Fibroblast of lung (primary cell): ENCODE measurements at regions not wholly inside any gene's neighbourhood (a gene's known extent, or its start where the extent isn't known, plus 50 kb on each side); places are given as distances from the start of the nearest gene placed in this dataset.

Experiments used
- DNase-seq, 2 donors: peaks; one replicate each; pipeline versions ENCODE4 v3.0.0 to v3.0.0-alpha.2; 2010; ENCODE audit warnings: low read depth in 2 of 2
- H2AFZ ChIP-seq: 2 replicates; pipeline ENCODE4 v1.5.1; 2012; ENCODE audit warnings: low read length, control low read depth, inconsistent platforms
- H3K27ac ChIP-seq: 2 replicates; pipeline ENCODE4 v1.5.1; 2011; ENCODE audit warnings: low read length, control low read depth; ENCODE audit not compliant: insufficient read depth
- H3K27me3 ChIP-seq: 2 replicates; pipeline ENCODE4 v1.5.1; 2011; ENCODE audit warnings: mild to moderate bottlenecking, low read length; ENCODE audit not compliant: control insufficient read depth, insufficient read depth
- H3K36me3 ChIP-seq: 2 replicates; pipeline ENCODE4 v1.5.1; 2011; ENCODE audit warnings: low read length; ENCODE audit not compliant: control insufficient read depth, insufficient read depth
- H3K4me1 ChIP-seq: 2 replicates; pipeline ENCODE4 v1.5.1; 2011; ENCODE audit warnings: low read length; ENCODE audit not compliant: control insufficient read depth, insufficient read depth; ENCODE audit errors: extremely low read depth
- H3K4me2 ChIP-seq: 2 replicates; pipeline ENCODE4 v1.5.1; 2011; ENCODE audit warnings: low read length, control low read depth; ENCODE audit not compliant: insufficient read depth; ENCODE audit errors: extremely low read depth
- H3K4me3 ChIP-seq, 4 experiments: fragments of 200-600 bp in 1 of 4; sonication (generic) in 1 of 4; replicated peaks in 1 of 4; 2 replicates each; pipeline ENCODE4 v1.5.1; 2011 to 2016; ENCODE audit warnings: low read length in 4 of 4, low read depth in 3 of 4, mild to moderate bottlenecking in 3 of 4, control low read depth in 2 of 4, inconsistent platforms in 1 of 4, mixed read lengths in 1 of 4; ENCODE audit not compliant: insufficient read depth in 1 of 4; ENCODE audit errors: control extremely low read depth in 1 of 4
- H3K79me2 ChIP-seq: 2 replicates; pipeline ENCODE4 v1.5.1; 2012; ENCODE audit warnings: mild to moderate bottlenecking, low read length, inconsistent platforms; ENCODE audit not compliant: control insufficient read depth, insufficient read depth
- H3K9ac ChIP-seq: 2 replicates; pipeline ENCODE4 v1.5.1; 2011; ENCODE audit warnings: mild to moderate bottlenecking, low read length, control low read depth; ENCODE audit not compliant: insufficient read depth
- H3K9me3 ChIP-seq: 2 replicates; pipeline ENCODE4 v1.5.1; 2012; ENCODE audit warnings: low read depth, low read length; ENCODE audit not compliant: control insufficient read depth, insufficient read depth
- H4K20me1 ChIP-seq: 2 replicates; pipeline ENCODE4 v1.5.1; 2011; ENCODE audit warnings: low read length; ENCODE audit not compliant: control insufficient read depth, insufficient read depth; ENCODE audit errors: extremely low read depth
- CTCF ChIP-seq, 2 donors: IDR thresholded peaks in 1 of 2; conservative IDR thresholded peaks in 1 of 2; 1 replicate in 1 of 2; 2 replicates in 1 of 2; pipeline ENCODE4 v1.5.1; 2011 to 2012; ENCODE audit warnings: low read length in 2 of 2, control low read depth in 1 of 2, inconsistent platforms in 1 of 2, low read depth in 1 of 2, mild to moderate bottlenecking in 1 of 2
- EZH2 ChIP-seq: IDR thresholded peaks from 2 replicates; pipeline ENCODE4 v1.5.1; 2012; ENCODE audit warnings: low read length, control low read depth, mild to moderate bottlenecking; ENCODE audit errors: missing control alignments

GRCh38 chr10:64497306-64497705, 976.1 kb downstream of the REEP3 start:
- Histone ChIP-seq H4K20me1 (no peaks in the 10 kb centered on the region), H3K9ac (no peak overlapping the region), H3K79me2 (no peaks in the 10 kb centered on the region), H3K4me1 (no peaks in the 10 kb centered on the region), H3K27ac (no peak overlapping the region), H3K27me3 (no peaks in the 10 kb centered on the region), H3K4me2 (no peak overlapping the region), H2AFZ (no peak overlapping the region), H3K9me3 (no peaks in the 10 kb centered on the region), H3K4me3 (no peak overlapping the region), H3K36me3 (no peaks in the 10 kb centered on the region)
- TF ChIP-seq EZH2 (no peak), CTCF (conservative IDR thresholded peaks at IDR 0.05 in 1 of 2, IDR thresholded peaks at IDR 0.05 in 1 of 2; ENCODE audit: low read depth in 1 of 2, low read length in 2 of 2) (no peak)
- DNase-seq = no peak

GRCh38 chr10:64501807-64502206, 980.6 kb downstream of the REEP3 start:
- Histone ChIP-seq H2AFZ (no peak overlapping the region), H3K36me3 (no peaks in the 10 kb centered on the region), H3K9me3 (no peaks in the 10 kb centered on the region), H3K4me3 (no peak overlapping the region), H4K20me1 (no peaks in the 10 kb centered on the region), H3K4me1 (no peaks in the 10 kb centered on the region), H3K79me2 (no peaks in the 10 kb centered on the region), H3K4me2 (no peak overlapping the region), H3K9ac (no peak overlapping the region), H3K27ac (no peak overlapping the region), H3K27me3 (no peaks in the 10 kb centered on the region)
- no peak for DNase-seq
- TF ChIP-seq CTCF (conservative IDR thresholded peaks at IDR 0.05 in 1 of 2, IDR thresholded peaks at IDR 0.05 in 1 of 2; ENCODE audit: low read depth in 1 of 2, low read length in 2 of 2) (no peak), EZH2 (no peak)

GRCh38 chr10:64502936-64503335, 981.7 kb downstream of the REEP3 start:
- no peak overlapping the region for H3K9ac ChIP-seq
- H3K9me3 ChIP-seq = no peaks in the 10 kb centered on the region
- H3K4me1 ChIP-seq = no peaks in the 10 kb centered on the region
- H3K36me3 ChIP-seq = no peaks in the 10 kb centered on the region
- no peak overlapping the region for H2AFZ ChIP-seq
- H3K4me3 ChIP-seq = no peak overlapping the region
- no peak for TF ChIP-seq EZH2
- TF ChIP-seq CTCF (conservative IDR thresholded peaks at IDR 0.05 in 1 of 2, IDR thresholded peaks at IDR 0.05 in 1 of 2; ENCODE audit: low read depth in 1 of 2, low read length in 2 of 2) = no peak
- H4K20me1 ChIP-seq = no peaks in the 10 kb centered on the region
- DNase-seq = no peak
- no peak overlapping the region for H3K4me2 ChIP-seq
- H3K27ac ChIP-seq = no peak overlapping the region
- no peaks in the 10 kb centered on the region for H3K27me3 ChIP-seq
- H3K79me2 ChIP-seq = no peaks in the 10 kb centered on the region
